Neutrophil (primary cell): ENCODE measurements at regions not wholly inside any gene's neighbourhood (a gene's known extent, or its start where the extent isn't known, plus 50 kb on each side); places are given as distances from the start of the nearest gene placed in this dataset.

Source experiments
- H3K27ac ChIP-seq: fragments of 200-600 bp; sonication (generic); 2 replicates; pipeline ENCODE4 v1.5.1; 2016; ENCODE audit warnings: mild to moderate bottlenecking, moderate library complexity
- H3K27me3 ChIP-seq: fragments of 200-600 bp; sonication (generic); 2 replicates; pipeline ENCODE4 v1.6.0; 2016; ENCODE audit warnings: mild to moderate bottlenecking
- H3K36me3 ChIP-seq: fragments of 200-600 bp; sonication (generic); 2 replicates; pipeline ENCODE4 v1.5.1; 2017
- H3K4me1 ChIP-seq, 2 experiments: fragments of 200-600 bp in 1 of 2; sonication (generic) in 1 of 2; 1 replicate in 1 of 2; 2 replicates in 1 of 2; pipeline versions ENCODE4 v1.5.1 to v1.6.1; 2013 to 2016; ENCODE audit warnings: low read depth in 1 of 2, low read length in 1 of 2, mild to moderate bottlenecking in 1 of 2, moderate library complexity in 1 of 2; ENCODE audit not compliant: control insufficient read depth in 1 of 2, insufficient read depth in 1 of 2
- H3K4me3 ChIP-seq, 2 experiments: fragments of 200-600 bp in 1 of 2; sonication (generic) in 1 of 2; 1 replicate in 1 of 2; 2 replicates in 1 of 2; pipeline ENCODE4 v1.5.1; 2013 to 2016; ENCODE audit warnings: low read depth in 1 of 2, low read length in 1 of 2, mild to moderate bottlenecking in 1 of 2, moderate library complexity in 1 of 2
- H3K9me3 ChIP-seq: fragments of 200-600 bp; sonication (generic); 2 replicates; pipeline ENCODE4 v1.5.1; 2016
- TF ChIP-seq, protein P1 (sequence below): fragments of 200-600 bp; sonication (generic); IDR thresholded peaks from 2 replicates; pipeline ENCODE4 v1.5.1; 2016; ENCODE audit warnings: antibody characterized with exemption

DNA sequence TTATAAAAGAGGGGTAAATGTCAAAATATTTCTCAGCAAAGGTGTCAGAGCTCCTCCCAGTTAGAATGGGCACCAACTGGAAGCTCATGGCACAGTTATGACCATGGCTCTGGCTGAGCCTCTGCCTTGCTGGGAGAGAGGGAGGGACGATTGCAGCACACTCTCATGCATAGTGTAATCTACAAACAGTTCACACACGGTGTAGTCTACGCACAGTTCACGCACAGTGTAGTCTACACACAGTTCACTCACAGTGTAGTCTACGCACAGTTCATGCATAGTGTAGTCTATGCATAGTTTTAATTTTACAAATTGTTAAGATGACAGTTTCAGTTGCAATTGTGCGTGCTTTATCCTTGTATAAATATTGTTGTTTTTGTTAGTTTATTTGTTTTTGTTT is 1474.6 kb upstream of the TMEM132C start:
- H3K4me3 ChIP-seq, result no peak overlapping the region
- TF ChIP-seq, protein P1, sequence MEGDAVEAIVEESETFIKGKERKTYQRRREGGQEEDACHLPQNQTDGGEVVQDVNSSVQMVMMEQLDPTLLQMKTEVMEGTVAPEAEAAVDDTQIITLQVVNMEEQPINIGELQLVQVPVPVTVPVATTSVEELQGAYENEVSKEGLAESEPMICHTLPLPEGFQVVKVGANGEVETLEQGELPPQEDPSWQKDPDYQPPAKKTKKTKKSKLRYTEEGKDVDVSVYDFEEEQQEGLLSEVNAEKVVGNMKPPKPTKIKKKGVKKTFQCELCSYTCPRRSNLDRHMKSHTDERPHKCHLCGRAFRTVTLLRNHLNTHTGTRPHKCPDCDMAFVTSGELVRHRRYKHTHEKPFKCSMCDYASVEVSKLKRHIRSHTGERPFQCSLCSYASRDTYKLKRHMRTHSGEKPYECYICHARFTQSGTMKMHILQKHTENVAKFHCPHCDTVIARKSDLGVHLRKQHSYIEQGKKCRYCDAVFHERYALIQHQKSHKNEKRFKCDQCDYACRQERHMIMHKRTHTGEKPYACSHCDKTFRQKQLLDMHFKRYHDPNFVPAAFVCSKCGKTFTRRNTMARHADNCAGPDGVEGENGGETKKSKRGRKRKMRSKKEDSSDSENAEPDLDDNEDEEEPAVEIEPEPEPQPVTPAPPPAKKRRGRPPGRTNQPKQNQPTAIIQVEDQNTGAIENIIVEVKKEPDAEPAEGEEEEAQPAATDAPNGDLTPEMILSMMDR, result no peak
- H3K4me1 ChIP-seq, result no peaks in the 10 kb centered on the region
- no peaks in the 10 kb centered on the region for H3K9me3 ChIP-seq
- H3K27ac ChIP-seq, result no peak overlapping the region
- no peaks in the 10 kb centered on the region for H3K27me3 ChIP-seq
- H3K36me3 ChIP-seq, result no peaks in the 10 kb centered on the region

- Histone ChIP-seq H3K4me3 (no peak overlapping the region), H3K9me3 (no peaks in the 10 kb centered on the region), H3K27ac (no peak overlapping the region), H3K27me3 (no peaks in the 10 kb centered on the region), H3K4me1 (no peaks in the 10 kb centered on the region), H3K36me3 (no peaks in the 10 kb centered on the region)
- TF ChIP-seq, protein P1, result no peak
These were observed 1469.4 kb upstream of the TMEM132C start for GRCh38 chr12:126797525-126797924.

DNA sequence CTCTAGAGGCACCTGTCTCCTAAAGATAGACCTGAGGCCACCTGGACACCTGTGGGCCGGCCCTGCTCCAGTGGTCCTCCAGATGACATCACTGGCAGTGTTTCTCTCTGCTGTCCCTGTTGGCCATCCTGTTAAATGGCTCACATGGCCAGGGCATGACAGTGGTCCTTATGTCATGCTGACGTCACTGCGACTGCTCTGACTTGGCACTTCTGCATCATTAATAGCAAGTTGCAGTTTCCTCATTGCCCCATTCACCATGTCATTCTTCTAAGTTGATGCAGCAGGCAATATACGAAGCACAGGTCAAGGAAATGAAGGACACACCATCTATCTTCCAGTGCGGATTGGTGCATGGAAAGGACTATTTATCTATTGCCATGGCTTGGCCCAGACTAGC is 1468.5 kb upstream of the TMEM132C start:
- Histone ChIP-seq H3K4me3 (no peak overlapping the region), H3K36me3 (no peaks in the 10 kb centered on the region), H3K9me3 (no peaks in the 10 kb centered on the region), H3K27me3 (no peaks in the 10 kb centered on the region), H3K4me1 (no peaks in the 10 kb centered on the region), H3K27ac (no peak overlapping the region)
- TF ChIP-seq, protein P1, result no peak

- Histone ChIP-seq H3K4me1 (no peaks in the 10 kb centered on the region), H3K4me3 (no peak overlapping the region), H3K9me3 (no peaks in the 10 kb centered on the region), H3K27me3 (no peaks in the 10 kb centered on the region), H3K36me3 (no peaks in the 10 kb centered on the region), H3K27ac (no peak overlapping the region)
- TF ChIP-seq, protein P1, result no peak
These were observed 1459.6 kb upstream of the TMEM132C start for GRCh38 chr12:126807312-126807865.

- no peaks in the 10 kb centered on the region for H3K27me3 ChIP-seq
- no peak overlapping the region for H3K4me3 ChIP-seq
- TF ChIP-seq, protein P1, result no peak
- H3K27ac ChIP-seq, result no peak overlapping the region
- no peaks in the 10 kb centered on the region for H3K4me1 ChIP-seq
- no peaks in the 10 kb centered on the region for H3K36me3 ChIP-seq
- no peaks in the 10 kb centered on the region for H3K9me3 ChIP-seq
These were observed 1455.6 kb upstream of the TMEM132C start for GRCh38 chr12:126811391-126811790.

DNA sequence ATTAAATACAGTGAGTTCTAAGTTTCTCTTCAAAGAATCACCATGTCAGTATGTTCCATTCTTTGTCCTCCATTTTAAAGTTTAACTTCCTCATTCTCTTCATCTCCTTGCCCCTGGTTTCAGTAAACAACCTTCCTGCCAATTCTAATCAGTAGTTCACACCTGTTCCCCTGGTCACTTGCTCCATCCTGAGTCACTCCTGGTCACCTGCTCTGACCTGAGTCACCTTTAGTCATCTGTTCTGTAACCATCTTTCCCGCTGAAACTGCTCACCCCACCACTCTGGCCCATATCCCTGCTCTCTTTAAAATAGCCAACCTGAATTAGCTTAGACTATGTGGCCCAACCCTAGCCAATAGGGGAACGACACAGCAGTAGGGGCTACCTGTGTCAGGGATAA is 1447.4 kb upstream of the TMEM132C start:
- no peaks in the 10 kb centered on the region for H3K4me1 ChIP-seq
- H3K36me3 ChIP-seq, result no peaks in the 10 kb centered on the region
- no peak overlapping the region for H3K27ac ChIP-seq
- H3K4me3 ChIP-seq, result no peak overlapping the region
- TF ChIP-seq, protein P1, result no peak
- H3K27me3 ChIP-seq, result no peaks in the 10 kb centered on the region
- no peaks in the 10 kb centered on the region for H3K9me3 ChIP-seq
